Hematopoietic multipotent progenitor cell treated with erythropoietin and hydrocortisone succinate and interleukin-3 and kit ligand, for 17 days (in vitro differentiated cells): ENCODE measurements at regions not wholly inside any gene's neighbourhood (a gene's known extent, or its start where the extent isn't known, plus 50 kb on each side); places are given as distances from the start of the nearest gene placed in this dataset.
"Not testable (repeated sequence)": the region's sequence is repeated elsewhere in the genome, so short reads cannot be mapped to it uniquely, and the experiment has no call there.

Source experiments
- DNase-seq: peaks from one replicate; pipeline ENCODE4 v3.0.0-alpha.2; 2015; ENCODE audit warnings: low spot score

DNA sequence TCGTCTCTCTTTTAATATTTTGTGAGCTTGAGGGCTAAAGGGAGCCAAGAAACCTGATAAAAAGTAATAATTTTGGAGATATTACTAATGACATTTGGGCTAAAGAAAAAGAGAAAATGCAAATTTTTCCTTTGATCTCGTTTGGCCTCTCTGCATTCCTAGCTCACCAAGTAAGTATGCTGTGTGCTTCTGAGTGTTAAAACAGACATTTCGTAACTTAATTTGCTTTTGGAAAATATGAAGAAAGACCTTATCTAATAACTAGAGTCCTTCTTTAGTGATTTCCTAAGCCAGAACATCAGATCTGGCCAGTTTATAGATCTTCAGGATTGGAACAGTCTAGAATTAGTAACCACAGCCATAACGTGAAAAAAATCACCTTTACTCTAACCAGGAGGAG lies 872.9 kb upstream of the SLC35B3 start:
- DNase-seq: no peak

DNA sequence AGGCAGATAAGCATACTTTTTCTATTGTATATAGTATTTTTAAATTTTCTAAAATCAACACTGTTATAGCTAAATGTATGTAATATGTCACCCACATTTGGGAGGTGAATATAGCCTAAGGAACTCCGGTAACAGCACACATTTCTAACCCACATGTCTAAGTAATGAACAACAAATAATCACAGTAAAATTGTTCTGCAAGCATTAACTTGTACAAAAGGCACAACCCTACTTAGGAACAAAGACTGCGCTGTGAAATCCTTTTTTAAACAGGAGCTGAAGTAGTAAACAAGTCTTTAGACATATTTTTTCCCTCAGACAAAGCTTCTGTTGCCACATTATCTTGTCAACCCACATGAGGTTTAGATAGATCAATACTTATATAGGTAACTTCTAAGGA lies 872.4 kb upstream of the SLC35B3 start:
- DNase-seq: no peak

DNA sequence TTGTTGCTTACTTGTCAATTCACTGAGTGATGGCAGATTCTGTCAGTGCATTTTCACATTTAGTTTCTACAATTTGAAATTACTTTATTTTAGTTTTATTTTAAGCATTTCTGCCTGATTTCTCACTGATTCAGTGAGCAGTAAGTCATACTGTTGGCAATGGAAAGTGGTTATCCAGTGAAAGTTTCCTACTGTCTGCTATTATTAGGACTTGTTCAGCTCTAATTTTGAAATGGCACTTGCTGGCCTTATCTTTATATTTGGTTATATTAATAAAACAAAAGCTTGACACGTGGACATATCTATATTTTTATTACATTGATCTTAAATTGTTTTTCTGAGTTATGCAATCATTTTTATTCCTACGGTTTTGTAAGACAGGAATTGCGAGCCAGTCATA lies 871.8 kb upstream of the SLC35B3 start:
- no peak for DNase-seq

DNA sequence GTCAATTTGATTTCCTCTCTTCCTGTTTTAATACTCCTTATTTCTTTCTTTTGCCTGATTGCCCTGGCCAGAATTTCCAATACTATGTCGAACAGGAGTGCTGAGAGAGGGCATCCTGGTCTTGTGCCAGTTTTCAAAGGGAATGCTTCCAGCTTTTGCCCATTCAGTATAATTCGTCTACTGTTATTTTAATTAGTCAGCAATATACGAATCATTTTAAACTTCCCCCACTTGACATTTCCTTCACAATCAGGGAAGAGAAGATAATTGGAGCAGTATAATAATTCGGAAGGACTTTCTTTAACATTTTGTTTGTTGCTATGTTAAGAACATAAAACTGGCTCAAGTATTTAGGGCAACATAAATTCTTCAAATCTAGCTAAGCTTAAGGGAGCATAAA lies 860.3 kb upstream of the SLC35B3 start:
- DNase-seq: no peak

DNA sequence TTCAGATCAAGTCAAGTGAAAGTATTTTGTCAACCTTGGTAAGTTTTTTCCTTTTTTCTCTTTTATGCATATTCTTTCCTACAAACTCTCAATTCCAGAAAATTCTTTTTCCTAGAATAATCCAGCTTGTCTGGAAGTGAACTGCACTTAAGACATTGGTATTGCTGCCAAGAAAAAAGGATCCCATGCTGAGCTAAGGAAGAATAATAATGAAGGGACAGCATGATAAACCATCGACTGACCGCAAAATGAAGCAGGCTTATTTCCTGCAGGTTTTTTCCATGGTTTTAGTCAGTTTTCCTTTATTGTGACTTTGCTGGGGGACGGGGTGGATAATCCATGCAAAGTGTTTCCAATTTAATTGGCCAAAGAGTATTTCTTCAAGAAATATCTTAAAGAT lies 857.6 kb upstream of the SLC35B3 start:
- no peak for DNase-seq

DNA sequence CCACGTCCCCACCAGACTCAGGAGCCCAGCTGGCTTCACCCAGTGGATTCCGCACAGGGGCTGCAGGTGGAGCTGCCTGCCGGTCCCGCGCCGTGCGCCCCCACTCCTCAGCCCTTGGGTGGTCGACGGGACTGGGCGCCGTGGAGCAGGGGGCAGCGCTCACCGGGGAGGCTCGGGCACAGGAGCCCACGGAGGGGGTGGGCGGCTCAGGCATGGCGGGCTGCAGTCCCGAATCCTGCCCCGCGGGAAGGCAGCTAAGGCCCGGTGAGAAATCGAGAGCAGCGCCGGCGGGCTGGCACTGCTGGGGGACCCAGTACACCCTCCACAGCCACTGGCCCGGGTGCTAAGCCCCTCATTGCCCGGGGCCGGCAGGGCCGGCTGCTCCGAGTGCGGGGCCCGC lies 855.0 kb upstream of the SLC35B3 start:
- not testable (repeated sequence) for DNase-seq

DNA sequence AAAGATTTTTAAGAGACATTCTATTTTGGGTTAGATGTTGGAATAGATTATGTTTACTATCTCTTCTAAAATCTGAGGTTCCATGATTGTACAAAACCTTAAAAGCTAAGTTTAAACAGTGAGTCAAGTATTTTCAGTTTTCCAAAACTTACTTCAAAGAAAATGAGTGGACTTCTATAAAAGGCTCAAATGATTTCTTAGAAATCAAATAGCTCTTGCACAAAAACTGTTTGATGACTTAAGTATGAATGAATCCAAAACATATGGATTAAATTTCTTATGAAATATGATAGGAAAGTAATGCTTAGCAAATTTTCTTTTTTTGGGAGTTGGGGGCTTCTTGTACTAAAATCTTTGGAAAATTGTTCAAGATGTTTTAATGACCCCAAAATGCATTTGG lies 837.3 kb upstream of the SLC35B3 start:
- no peak for DNase-seq

DNA sequence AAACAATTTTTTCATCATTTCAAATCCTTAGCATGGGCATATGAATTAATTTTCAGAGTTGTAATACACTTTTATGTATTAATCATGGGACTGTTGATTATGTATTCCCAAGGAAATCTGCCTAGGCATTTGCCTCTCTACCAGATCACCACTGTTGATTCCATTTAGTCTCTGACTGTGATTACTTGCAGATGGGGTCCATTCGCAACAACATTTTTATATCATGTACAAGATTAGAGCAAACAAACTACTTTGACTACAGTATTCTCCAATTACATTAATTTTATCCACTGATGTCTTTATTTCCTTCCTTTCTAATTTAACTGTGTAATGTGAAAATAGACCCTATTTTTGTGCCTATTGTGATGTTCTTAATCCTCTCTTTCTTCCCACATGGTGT lies 831.4 kb upstream of the SLC35B3 start:
- no peak for DNase-seq

DNA sequence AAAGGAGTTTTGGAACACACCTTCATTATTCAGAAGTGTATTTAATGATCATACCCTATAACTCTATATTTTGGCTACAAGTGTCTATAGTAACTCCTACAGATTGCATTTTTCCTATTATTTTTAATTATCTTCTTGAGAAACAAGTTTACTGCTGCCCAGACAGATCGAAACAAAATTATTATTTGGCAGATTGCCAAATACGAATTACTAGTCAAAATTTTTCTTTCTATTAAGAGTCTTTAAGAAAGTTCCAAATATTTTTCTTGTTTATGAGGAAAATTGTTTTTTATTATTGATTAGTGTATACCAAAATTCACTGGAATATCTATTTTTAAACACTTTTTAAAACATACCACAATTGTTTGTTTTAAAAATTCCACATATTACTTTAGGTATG lies 821.9 kb upstream of the SLC35B3 start:
- DNase-seq: no peak

DNA sequence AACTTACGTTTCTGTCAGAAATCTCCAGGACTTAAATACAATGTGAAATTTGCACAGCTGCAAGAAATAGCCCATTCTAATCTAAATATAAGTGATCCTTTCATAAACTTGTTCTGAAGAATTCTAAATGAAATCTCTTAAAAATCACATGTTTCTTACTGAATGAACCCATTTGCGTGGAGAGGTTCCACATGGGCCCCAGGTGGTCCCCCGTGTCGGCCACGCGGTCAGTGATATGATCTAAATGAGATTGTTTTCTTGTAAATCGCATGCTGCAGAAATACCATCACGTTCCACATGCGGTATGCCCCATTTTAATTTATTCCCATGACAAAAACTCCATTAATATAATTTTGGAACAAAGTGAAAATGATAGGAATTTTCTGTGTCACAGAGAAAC lies 818.9 kb upstream of the SLC35B3 start:
- no peak for DNase-seq

DNA sequence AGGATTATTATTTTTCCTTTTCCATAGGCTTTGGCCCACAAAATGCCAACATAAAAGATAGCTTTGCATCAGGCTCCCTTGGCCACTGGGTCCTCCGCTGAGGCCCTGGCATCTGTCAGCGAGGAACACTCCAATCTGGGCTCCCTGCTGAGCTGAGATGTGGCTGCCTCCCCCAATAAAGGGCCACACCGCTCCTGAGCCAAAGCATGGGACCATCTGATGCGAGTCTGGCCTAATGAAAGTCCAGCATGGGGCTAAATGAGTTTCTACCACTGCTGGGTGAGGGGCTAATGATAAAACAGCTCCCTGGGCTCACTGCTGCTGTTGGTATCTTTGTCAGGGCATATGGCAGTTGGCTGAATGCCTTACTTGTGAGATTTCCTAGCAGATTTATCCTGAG lies 817.5 kb upstream of the SLC35B3 start:
- DNase-seq: no peak

DNA sequence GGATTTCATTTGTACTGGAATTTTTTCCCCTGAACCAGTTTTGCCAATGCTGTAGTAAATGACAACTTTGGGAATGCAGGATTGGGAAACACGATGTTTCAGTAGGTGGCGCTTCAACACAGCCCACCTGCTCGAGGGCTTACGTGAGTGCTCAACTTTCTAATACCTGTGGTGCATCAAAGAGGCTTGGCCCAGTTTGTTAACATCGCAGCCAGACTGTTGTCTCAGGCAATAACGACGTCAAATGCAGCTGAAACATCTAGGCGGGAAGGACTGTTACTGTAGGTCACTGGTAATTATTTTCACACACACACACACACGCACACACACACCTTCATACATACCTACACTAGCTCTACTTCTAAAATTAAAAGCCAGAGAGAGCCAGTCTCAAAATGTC lies 815.5 kb upstream of the SLC35B3 start:
- no peak for DNase-seq

DNA sequence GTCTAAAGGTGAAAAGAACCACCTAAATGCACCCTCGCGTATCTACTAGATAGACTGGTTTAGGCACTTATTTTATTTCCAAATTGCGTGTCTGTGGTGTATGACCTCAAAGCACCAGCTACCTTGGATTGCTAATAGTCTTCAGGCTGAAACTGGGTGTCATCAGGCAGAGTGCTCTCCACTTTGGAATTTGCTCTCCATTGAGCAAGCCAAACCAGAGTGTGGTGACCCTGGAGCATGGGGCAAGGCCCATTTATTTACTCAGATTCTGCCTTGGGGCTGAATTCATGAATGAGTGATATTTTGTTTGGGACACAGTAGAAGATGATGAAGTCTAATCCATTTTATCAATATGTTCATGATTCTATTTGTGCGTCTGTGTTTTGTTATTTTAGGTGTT lies 812.8 kb upstream of the SLC35B3 start:
- DNase-seq: no peak

DNA sequence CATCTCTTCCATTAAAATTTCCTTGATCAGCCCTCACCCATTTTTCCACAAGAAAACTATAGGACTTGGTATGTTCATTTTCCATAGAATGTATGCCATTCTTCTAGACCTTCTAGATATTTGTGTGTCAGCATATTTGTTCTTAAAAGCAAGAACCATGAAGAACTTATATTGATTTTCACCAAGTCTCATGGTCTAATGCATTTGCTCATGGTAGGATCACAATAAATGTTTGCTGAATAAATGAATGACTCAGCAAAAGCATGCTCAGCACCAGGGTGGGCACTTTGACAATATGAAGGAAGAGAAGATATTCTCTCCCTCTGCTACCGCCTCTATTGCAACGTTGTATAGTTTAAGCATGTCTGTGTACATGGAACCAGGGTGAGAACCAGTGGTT lies 805.5 kb upstream of the SLC35B3 start:
- no peak for DNase-seq

DNA sequence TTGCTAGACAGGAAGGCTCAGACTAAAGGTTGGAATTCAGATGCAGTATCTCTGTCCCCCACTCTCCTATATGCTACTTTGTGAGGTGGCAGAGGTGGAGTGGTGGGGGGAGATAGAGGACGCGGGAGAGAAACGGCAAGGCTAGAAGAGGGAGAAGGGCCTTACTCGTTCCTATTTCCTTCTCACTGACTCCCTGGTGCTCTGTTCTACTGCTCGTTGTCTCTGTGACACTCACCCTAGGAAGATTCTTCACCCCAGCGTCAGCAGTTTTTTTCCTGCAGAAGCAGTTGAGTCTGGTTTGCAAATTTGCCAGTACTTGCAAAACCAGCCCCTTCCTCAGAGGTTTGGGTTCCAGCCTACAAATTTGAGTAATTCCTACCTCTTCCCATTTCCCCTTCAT lies 801.1 kb upstream of the SLC35B3 start:
- no peak for DNase-seq

DNA sequence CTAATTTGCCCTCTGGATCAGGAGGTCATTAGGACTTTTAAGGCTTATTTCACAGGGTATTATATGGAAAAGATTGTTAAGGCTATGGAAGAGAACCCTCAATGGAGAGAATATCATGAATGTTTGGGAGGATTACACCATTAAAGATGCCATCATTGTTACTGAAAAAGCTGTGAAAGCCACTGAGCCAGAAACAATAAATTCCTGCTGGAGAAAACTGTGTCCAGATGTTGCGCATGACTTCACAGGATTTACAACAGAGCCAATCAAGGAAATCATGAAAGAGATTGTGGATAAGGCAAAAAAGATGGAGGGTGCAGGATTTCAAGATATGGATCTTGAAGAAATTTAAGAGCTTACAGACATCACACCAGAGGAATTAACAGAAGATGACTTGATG lies 798.3 kb upstream of the SLC35B3 start:
- DNase-seq: no peak

DNA sequence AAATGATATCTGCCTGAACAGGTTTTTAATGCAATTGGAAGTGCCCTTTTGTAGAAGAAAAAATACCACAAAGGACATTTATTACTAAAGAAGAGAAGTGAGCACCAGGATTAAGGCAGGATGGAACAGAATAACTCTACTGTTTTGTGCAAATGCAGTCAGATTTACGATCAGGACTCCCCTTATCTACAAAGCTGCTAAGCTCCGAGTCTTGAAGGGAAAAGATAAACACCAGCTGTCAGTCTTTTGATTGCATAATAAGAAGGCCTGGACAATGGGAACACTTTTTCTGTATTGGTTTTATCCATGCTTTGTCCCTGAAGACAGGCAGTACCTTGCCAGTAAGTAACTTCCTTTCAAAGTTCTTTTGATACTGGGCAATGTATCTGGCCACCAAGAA lies 797.9 kb upstream of the SLC35B3 start:
- DNase-seq: no peak

DNA sequence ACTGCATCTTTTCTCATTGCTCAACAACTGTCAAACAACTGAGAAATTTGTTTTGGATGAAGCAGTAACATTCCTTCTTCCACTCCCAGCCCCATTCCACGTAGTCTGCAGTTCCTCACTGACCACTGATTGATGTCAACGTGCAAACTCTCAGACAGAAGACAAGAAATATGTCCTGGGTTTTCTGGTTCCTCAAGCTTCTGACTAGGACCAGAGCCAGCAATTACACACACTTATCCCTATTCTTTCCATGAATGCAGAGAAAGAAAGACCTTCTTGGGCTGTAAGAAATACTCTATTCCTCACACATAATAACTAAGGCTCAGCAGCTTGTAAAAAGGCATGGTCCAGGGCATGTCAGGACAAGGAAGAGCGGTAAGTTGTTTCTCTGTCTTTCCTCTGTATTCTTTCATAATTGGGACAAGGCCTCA lies 790.1 kb upstream of the SLC35B3 start:
- DNase-seq: no peak

DNA sequence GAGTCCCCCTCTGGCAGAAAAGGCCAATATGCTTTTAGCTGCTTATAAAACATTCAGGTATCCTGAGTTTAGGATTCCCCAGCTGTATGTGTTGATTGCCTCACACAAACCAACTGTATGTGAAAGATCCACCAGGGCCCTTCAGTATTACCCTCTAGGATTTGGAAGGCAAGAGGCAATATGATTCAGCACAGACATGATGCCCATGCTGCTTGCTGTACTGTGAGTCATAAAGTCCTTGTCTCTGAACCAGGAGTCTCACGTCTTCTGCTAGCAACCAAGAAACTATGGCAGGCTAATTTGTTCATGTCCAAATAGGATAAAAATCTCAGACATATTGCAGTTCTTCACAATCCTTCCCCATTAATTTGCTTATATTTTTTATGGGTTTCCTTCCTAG lies 789.2 kb upstream of the SLC35B3 start:
- no peak for DNase-seq

DNA sequence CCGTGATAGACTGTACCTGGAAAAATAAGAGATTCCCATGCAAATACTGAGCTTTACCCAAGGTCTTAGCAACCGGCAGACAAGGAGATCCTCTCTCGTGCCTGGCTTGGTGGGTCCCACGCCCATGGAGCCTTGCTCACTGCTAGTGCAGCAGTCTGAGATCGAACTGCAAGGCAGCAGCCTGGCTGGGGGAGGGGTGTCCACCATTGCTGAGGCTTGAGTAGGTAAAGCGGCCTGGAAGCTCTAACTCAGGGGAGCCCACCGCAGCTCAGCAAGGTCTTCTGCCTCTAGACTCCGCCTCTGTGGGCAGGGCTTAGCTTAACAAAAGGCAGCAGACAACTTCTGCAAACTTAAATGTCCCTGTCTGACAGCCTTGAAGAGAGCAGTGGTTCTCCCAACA lies 778.4 kb upstream of the SLC35B3 start:
- not testable (repeated sequence) for DNase-seq

DNA sequence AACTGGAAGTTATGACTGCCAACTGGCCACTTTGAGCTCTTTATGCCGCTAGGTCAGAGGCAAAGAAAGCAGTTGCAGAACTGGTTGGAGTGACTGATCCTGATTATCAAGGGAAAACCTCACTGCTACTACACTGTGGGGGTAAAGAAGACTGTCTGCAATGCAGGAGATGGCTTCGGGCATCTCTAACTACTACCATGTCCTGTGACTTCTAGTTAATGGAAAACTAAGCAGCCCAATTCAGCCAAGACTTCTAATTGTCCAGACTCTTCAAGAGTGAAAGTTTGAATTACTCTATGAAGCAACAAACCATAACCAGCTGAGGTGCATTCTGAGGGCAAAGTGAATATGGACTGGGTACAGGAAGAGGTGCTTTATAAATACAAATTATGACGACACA lies 773.6 kb upstream of the SLC35B3 start:
- DNase-seq: no peak

DNA sequence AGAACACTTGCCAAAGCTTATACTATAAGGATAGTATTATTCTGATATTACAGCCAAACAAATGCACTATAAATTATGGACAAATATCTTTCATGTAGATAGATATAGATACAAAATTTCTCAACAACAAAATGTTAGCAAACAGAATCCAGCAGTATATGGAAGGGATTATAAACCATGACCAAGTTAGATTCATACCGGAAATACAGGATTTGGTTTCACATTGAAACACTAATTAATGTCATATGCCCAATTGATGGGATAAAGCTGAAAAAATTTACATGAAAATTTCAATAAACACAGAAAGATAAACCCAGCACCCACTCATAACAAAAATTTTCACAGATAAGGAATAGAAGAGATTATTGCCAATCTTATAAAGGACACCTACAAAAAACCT lies 770.3 kb upstream of the SLC35B3 start:
- no peak for DNase-seq

DNA sequence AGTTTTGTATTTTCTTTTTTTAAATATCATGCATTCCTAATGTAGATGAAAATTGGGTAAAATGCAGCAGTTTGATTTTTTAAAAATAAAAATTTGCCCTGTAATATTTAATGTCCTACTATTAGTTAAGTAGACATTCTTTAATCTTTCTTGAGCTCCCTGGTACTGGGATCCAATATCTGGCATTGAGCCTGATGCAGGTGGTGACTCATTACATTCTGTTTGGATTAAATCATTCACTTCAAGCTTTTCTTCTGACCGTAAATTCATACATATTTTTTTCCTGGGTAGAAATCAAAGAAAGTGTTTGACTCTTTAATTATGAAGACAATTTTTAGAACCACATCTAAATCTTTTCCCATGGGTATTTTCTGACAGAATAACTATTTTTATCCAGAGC lies 768.8 kb upstream of the SLC35B3 start:
- DNase-seq: no peak

DNA sequence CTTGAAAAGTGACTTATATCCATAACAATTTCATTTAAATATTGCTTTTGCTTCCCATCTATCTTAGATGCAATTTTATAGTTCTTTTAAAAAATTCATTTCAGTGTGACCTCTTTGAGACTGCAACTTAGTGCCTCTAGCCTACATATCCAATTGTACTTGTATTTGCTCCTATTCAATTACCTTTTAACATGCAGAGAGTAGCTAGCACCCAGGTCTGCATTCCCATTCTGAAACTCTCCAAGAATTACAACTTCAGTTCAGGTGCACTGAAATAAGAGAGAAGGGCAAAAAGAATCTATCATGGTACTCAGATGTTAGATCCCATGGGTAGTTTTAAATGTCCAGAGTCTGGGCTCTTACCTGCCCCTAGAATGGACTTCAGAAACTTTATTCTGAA lies 765.4 kb upstream of the SLC35B3 start:
- no peak for DNase-seq

DNA sequence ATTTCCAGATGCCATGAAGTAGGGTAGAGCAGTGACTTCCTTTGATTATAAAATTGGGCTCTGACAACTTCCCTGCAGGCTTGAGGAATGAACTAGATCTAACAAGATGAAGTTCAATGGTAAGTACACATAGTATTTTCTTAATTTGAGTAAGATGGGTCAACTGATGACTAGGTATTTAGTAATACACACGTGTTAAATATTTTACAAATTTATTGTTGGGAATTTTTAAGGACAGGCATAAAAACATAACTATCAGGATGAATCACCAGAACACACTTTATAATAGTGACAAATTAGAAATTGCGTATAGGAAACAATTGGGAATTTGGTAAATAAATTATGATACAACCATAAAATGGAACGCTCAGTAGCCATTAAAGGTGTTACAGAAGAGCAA lies 762.4 kb upstream of the SLC35B3 start:
- no peak for DNase-seq
